ENCODE measurements at regions not wholly inside any gene's neighbourhood (a gene's known extent, or its start where the extent isn't known, plus 50 kb on each side); places are given as distances from the start of the nearest gene placed in this dataset.
A peak's percentile ranks its signal among the peaks of the same experiment; 100 is the strongest.
"Not testable (repeated sequence)": the region's sequence is repeated elsewhere in the genome, so short reads cannot be mapped to it uniquely, and the experiment has no call there.

GRCh38 chr11:115629456-115630015 lies 125.3 kb upstream of the CADM1 start:
- DNase-seq (ENCODE audit: low spot score), result no peak

GRCh38 chr11:115627666-115628460 lies 123.6 kb upstream of the CADM1 start:
- DNase-seq (ENCODE audit: low spot score), result no peak

GRCh38 chr11:115627071-115627470 lies 122.9 kb upstream of the CADM1 start:
- DNase-seq (ENCODE audit: low spot score), result no peak

- DNase-seq (ENCODE audit: low spot score), result no peak
Measured at GRCh38 chr11:115626414-115626813, 122.2 kb upstream of the CADM1 start.

- no peak for DNase-seq (ENCODE audit: low spot score)
Measured at GRCh38 chr11:115625502-115625901, 121.3 kb upstream of the CADM1 start.

GRCh38 chr11:115624065-115624464 lies 119.8 kb upstream of the CADM1 start:
- DNase-seq (ENCODE audit: low spot score), result no peak

- no peak for DNase-seq (ENCODE audit: low spot score)
Measured at GRCh38 chr11:115623021-115623451, 118.8 kb upstream of the CADM1 start.

GRCh38 chr11:115618428-115618827 lies 114.2 kb upstream of the CADM1 start:
- no peak for DNase-seq (ENCODE audit: low spot score)

GRCh38 chr11:115617767-115618166 lies 113.6 kb upstream of the CADM1 start:
- DNase-seq (ENCODE audit: low spot score), result no peak

GRCh38 chr11:115616971-115617370 lies 112.8 kb upstream of the CADM1 start:
- no peak for DNase-seq (ENCODE audit: low spot score)

- no peak for DNase-seq (ENCODE audit: low spot score)
Measured at GRCh38 chr11:115613986-115614632, 109.9 kb upstream of the CADM1 start.

- no peak for DNase-seq (ENCODE audit: low spot score)
Measured at GRCh38 chr11:115613004-115613403, 108.8 kb upstream of the CADM1 start.

GRCh38 chr11:115612046-115612730 lies 108.0 kb upstream of the CADM1 start:
- DNase-seq (ENCODE audit: low spot score), result no peak

- no peak for DNase-seq (ENCODE audit: low spot score)
Measured at GRCh38 chr11:115611343-115611742, 107.1 kb upstream of the CADM1 start.

- DNase-seq (ENCODE audit: low spot score), result no peak
Measured at GRCh38 chr11:115610908-115611307, 106.7 kb upstream of the CADM1 start.

GRCh38 chr11:115610234-115610633 lies 106.0 kb upstream of the CADM1 start:
- not testable (repeated sequence) for DNase-seq (ENCODE audit: low spot score)

GRCh38 chr11:115608976-115609375 lies 104.8 kb upstream of the CADM1 start:
- no peak for DNase-seq (ENCODE audit: low spot score)

GRCh38 chr11:115607621-115608221 lies 103.5 kb upstream of the CADM1 start:
- DNase-seq (ENCODE audit: low spot score), result peak; percentile 62

- DNase-seq (ENCODE audit: low spot score), result peak; percentile 33
Measured at GRCh38 chr11:115606498-115607220, 102.4 kb upstream of the CADM1 start.

- no peak for DNase-seq (ENCODE audit: low spot score)
Measured at GRCh38 chr11:115605871-115606497, 101.8 kb upstream of the CADM1 start.

- not testable (repeated sequence) for DNase-seq (ENCODE audit: low spot score)
Measured at GRCh38 chr11:115605397-115605796, 101.2 kb upstream of the CADM1 start.
